Spleen (tissue), 11 donors: ENCODE measurements at regions not wholly inside any gene's neighbourhood (a gene's known extent, or its start where the extent isn't known, plus 50 kb on each side); places are given as distances from the start of the nearest gene placed in this dataset.

Experiments
- DNase-seq: peaks from one replicate; pipeline ENCODE4 v3.0.0-alpha.2; 2020
- H3K27ac ChIP-seq, 8 donors: fragments of 200-600 bp; sonication (generic) in 7 of 8; 1 replicate in 4 of 8; 2 replicates in 4 of 8; pipeline versions ENCODE4 v1.5.0 to v1.8.0; 2016 to 2021; ENCODE audit warnings: inconsistent platforms in 4 of 8, mild to moderate bottlenecking in 4 of 8, moderate library complexity in 1 of 8
- H3K27me3 ChIP-seq, 7 donors: fragments of 200-600 bp; sonication (generic) in 6 of 7; replicated peaks in 1 of 7; 1 replicate in 4 of 7; 2 replicates in 3 of 7; pipeline versions ENCODE4 v1.5.0 to v1.8.0; 2016 to 2021; ENCODE audit warnings: inconsistent platforms in 3 of 7, mild to moderate bottlenecking in 1 of 7
- H3K36me3 ChIP-seq, 6 donors: fragments of 200-600 bp; sonication (generic) in 5 of 6; 1 replicate in 4 of 6; 2 replicates in 2 of 6; pipeline versions ENCODE4 v1.5.0 to v1.8.0; 2016 to 2021; ENCODE audit warnings: inconsistent platforms in 2 of 6
- H3K4me1 ChIP-seq, 6 donors: fragments of 200-600 bp; sonication (generic) in 5 of 6; 1 replicate in 3 of 6; 2 replicates in 3 of 6; pipeline versions ENCODE4 v1.5.0 to v1.8.0; 2016 to 2021; ENCODE audit warnings: inconsistent platforms in 3 of 6
- H3K4me3 ChIP-seq, 8 donors: fragments of 200-600 bp; sonication (generic) in 7 of 8; 1 replicate in 4 of 8; 2 replicates in 4 of 8; pipeline versions ENCODE4 v1.5.0 to v1.8.0; 2016 to 2021; ENCODE audit warnings: inconsistent platforms in 4 of 8, mild to moderate bottlenecking in 4 of 8, moderate library complexity in 2 of 8
- H3K9me3 ChIP-seq, 8 donors: fragments of 200-600 bp; sonication (generic) in 7 of 8; 1 replicate in 4 of 8; 2 replicates in 4 of 8; pipeline versions ENCODE4 v1.5.0 to v1.8.0; 2016 to 2021; ENCODE audit warnings: inconsistent platforms in 4 of 8
- CTCF ChIP-seq, 11 experiments: fragments of 200-600 bp in 7 of 11; fragments of 450-650 bp in 4 of 11; sonication (generic) in 4 of 11; IDR thresholded peaks in 8 of 11; conservative IDR thresholded peaks in 3 of 11; 1 replicate in 7 of 11; 2 replicates in 4 of 11; pipeline versions ENCODE4 v1.4.0 to v1.8.0; 2016 to 2021; ENCODE audit warnings: antibody characterized with exemption in 11 of 11, inconsistent platforms in 4 of 11, mild to moderate bottlenecking in 1 of 11
- POLR2A ChIP-seq, 3 donors: fragments of 450-650 bp; IDR thresholded peaks; one replicate each; pipeline ENCODE4 v1.5.1; 2017; ENCODE audit warnings: antibody characterized with exemption in 3 of 3, mild to moderate bottlenecking in 1 of 3
- POLR2AphosphoS5 ChIP-seq, 3 donors: sonication (generic); formaldehyde crosslinking; IDR thresholded peaks; one replicate each; pipeline ENCODE4 v1.5.1; 2017; ENCODE audit warnings: antibody characterized with exemption in 3 of 3
- WGBS, 5 donors: extraction: QIAGEN DNeasy Blood & Tissue Kit in 3 of 5; methylation state at CpG; one replicate each; pipeline versions ENCODE4 v1.1.5 to v1.1.7; 2013 to 2018; 5-methylcytosine and 5-hydroxymethylcytosine counted together
- intact Hi-C: fragments of 100-400 bp; cut with DNase I; formaldehyde crosslinking; loops from one replicate; pipeline ENCODE4 v1.15.0; 2023; ENCODE audit warnings: low total_unique reads
- donor health status: healthy with polysubstance abuse.
- donor health status: DM: no; HTN: no; CAD: no; lungs with moderate emphysema.
- donor health status: DM: no; HTN: no; CAD: no.
- donor health status: Bipolar disorder and iron deficiency.
- donor health status: healthy.
- donor health status: DM: no; HTN: no; CAD: no.
- donor health status: DM: yes; HTN: yes; CAD: no.

DNA sequence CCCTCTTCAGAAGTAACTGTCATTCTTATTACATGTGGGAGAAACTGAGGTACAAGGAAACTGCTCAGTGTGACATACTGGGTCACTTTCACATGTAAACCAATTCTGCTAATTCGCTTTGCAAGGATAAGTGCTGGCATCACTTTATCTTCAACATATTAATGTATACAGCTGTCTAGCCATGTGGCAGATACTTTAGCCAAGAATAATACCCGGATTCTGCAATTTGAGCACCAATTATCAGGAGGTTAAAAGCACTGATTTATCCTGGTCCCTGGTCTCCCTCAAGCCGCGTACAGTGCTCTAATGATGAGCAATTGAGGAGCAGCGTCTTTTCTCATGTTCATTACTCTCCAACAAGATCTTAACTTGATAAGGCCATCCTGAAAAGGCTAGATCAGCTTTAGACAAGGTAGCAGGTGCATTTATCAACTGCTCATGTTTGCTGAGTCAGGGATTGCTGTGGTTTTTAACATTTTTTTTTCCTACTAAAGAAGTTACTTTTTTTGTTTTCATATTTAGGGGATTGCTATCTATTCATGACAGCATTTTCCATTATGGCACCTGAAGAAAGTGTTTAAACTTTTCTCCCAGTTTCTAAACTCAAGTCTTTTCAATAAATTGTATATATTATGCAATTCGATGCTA, 1066.3 kb upstream of the MAP3K7 start:
- H3K4me3 ChIP-seq = no peak overlapping the region
- 80 to 84% (median 82%) methylated on average over 6 of the region's 6 CpGs for WGBS, 5 donors
- no peak overlapping the region for H3K27ac ChIP-seq
- no peaks in the 10 kb centered on the region for H3K4me1 ChIP-seq
- H3K27me3 ChIP-seq = no peaks in the 10 kb centered on the region
- intact Hi-C loops = no loop called here
- H3K36me3 ChIP-seq = no peaks in the 10 kb centered on the region
- peaks cover 0 to 8% (median 0%) of the 10 kb centered on the region in 8 donors for H3K9me3 ChIP-seq
- no peak for DNase-seq
- TF ChIP-seq POLR2AphosphoS5 (IDR thresholded peaks at IDR 0.05) (no peak), CTCF (IDR thresholded peaks at IDR 0.05 in 8 of 11, conservative IDR thresholded peaks at IDR 0.05 in 3 of 11) (no peak), POLR2A (IDR thresholded peaks at IDR 0.05) (no peak)

DNA sequence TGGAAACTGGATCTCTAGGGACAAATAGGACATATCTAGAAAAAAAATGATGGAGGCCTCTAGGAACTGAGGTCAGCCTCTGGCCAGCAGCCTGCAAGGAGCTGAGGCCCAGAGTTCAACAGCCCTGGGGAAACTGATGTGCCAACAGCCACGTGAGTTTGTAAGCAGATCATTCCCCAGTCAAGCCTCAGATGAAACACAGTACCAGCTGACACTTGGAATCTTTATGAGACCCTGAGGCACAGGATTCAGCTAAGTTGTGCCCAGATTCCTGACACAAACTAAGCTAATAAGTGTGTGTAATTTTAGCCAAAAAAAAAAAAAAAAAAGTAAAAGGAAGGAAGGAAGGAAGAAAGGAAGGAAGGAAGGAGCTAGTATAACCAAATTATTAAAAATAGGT, 1059.8 kb upstream of the MAP3K7 start:
- DNase-seq = no peak
- Histone ChIP-seq H3K4me3 (no peak overlapping the region), H3K9me3 (no peaks in the 10 kb centered on the region), H3K27me3 (no peaks in the 10 kb centered on the region), H3K36me3 (no peaks in the 10 kb centered on the region), H3K27ac (no peak overlapping the region), H3K4me1 (no peaks in the 10 kb centered on the region)
- intact Hi-C loops = no loop called here
- TF ChIP-seq POLR2AphosphoS5 (IDR thresholded peaks at IDR 0.05) (no peak), CTCF (IDR thresholded peaks at IDR 0.05 in 8 of 11, conservative IDR thresholded peaks at IDR 0.05 in 3 of 11) (no peak), POLR2A (IDR thresholded peaks at IDR 0.05) (no peak)
- WGBS, 5 donors = 23 to 80% (median 54%) methylated on average over 1 of the region's 1 CpG

GRCh38 chr6:91645811-91646210, 1058.9 kb upstream of the MAP3K7 start:
- Histone ChIP-seq H3K4me1 (no peaks in the 10 kb centered on the region), H3K27me3 (no peaks in the 10 kb centered on the region), H3K9me3 (peaks cover 0 to 3% (median 0%) of the 10 kb centered on the region in 8 donors), H3K36me3 (no peaks in the 10 kb centered on the region), H3K27ac (no peak overlapping the region), H3K4me3 (no peak overlapping the region)
- intact Hi-C loops = no loop called here
- WGBS, 5 donors = 44 to 83% (median 78%) methylated on average over 2 of the region's 2 CpGs
- DNase-seq = no peak
- no peak for TF ChIP-seq POLR2AphosphoS5 (IDR thresholded peaks at IDR 0.05)
- TF ChIP-seq POLR2A (IDR thresholded peaks at IDR 0.05) = no peak
- no peak for TF ChIP-seq CTCF (IDR thresholded peaks at IDR 0.05 in 8 of 11, conservative IDR thresholded peaks at IDR 0.05 in 3 of 11)

DNA sequence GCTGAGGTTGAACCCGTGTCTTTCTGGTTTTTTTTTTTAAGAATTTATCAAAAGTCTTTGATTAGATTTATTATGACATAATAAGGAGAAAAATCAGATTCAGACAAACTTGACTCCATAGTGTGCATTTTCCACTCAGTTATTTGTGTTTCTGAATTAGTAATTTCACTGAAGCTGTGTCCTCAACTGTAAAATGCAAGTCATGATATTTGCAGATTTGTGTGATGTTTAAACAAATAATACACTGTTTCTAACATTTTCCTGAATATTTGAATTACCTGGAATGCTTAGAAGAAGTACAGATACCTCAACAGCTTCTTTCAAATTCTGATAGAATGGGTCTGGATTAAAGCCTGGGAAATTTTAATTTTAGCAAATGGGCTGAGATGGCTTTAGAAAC, 1050.3 kb upstream of the MAP3K7 start:
- WGBS, 5 donors = 68 to 87% (median 79%) methylated on average over 1 of the region's 1 CpG
- Histone ChIP-seq H3K4me3 (no peak overlapping the region), H3K4me1 (no peaks in the 10 kb centered on the region), H3K9me3 (peaks cover 0 to 10% (median 0%) of the 10 kb centered on the region in 8 donors), H3K36me3 (no peaks in the 10 kb centered on the region), H3K27me3 (no peaks in the 10 kb centered on the region), H3K27ac (no peak overlapping the region)
- intact Hi-C loops = no loop called here
- DNase-seq = no peak
- no peak for TF ChIP-seq CTCF (IDR thresholded peaks at IDR 0.05 in 8 of 11, conservative IDR thresholded peaks at IDR 0.05 in 3 of 11)
- no peak for TF ChIP-seq POLR2AphosphoS5 (IDR thresholded peaks at IDR 0.05)
- TF ChIP-seq POLR2A (IDR thresholded peaks at IDR 0.05) = no peak
